ENCODE measurements at regions not wholly inside any gene's neighbourhood (a gene's known extent, or its start where the extent isn't known, plus 50 kb on each side); places are given as distances from the start of the nearest gene placed in this dataset.

DNA sequence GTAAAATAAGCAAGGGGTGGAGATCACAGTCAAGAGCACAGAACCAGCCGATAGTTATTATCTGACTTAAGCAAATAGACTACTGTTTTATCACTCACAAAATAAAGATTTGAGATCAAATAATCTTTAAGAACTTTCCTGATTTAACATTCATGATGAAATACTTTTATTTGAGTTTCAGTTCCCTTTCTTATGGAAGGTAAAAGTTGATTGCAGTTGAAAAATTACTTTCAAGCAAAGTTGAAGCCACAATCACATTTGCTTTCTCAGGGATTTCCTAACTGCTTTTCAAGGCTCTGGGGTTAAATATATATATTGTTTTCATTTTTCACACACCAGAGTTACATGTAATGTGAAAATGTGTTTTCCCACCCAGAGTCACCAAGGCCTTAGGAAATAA, 599.5 kb downstream of the KCNJ3 start:
- DNase-seq (ENCODE audit: low read depth in 2 of 2) = no peak
- TF ChIP-seq, protein P1, sequence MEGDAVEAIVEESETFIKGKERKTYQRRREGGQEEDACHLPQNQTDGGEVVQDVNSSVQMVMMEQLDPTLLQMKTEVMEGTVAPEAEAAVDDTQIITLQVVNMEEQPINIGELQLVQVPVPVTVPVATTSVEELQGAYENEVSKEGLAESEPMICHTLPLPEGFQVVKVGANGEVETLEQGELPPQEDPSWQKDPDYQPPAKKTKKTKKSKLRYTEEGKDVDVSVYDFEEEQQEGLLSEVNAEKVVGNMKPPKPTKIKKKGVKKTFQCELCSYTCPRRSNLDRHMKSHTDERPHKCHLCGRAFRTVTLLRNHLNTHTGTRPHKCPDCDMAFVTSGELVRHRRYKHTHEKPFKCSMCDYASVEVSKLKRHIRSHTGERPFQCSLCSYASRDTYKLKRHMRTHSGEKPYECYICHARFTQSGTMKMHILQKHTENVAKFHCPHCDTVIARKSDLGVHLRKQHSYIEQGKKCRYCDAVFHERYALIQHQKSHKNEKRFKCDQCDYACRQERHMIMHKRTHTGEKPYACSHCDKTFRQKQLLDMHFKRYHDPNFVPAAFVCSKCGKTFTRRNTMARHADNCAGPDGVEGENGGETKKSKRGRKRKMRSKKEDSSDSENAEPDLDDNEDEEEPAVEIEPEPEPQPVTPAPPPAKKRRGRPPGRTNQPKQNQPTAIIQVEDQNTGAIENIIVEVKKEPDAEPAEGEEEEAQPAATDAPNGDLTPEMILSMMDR (IDR thresholded peaks at IDR 0.05; ENCODE audit: low read depth, low read length) = no peak
- no peak overlapping the region for H3K4me3 ChIP-seq (replicated peaks in 1 of 2; ENCODE audit: low read depth in 2 of 2, low read length in 2 of 2)

DNA sequence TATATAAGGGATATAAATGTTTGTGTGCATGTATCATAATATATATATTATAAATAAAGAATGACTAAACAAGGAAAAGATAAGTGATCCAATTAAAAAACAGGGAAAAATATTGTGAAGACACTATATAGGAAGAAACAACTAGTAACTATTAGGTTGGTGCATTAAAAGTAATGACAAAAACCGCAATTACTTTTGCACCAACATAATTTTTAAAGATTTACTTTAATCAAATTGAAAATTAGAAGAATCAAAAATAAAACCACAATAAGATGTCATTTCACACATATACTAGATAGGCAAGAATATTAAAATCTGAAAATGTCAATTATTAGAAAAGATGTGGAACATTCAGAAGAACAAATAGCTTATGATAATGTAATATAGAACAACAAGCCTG, 595.9 kb downstream of the KCNJ3 start:
- TF ChIP-seq, protein P1 (IDR thresholded peaks at IDR 0.05; ENCODE audit: low read depth, low read length) = no peak
- H3K4me3 ChIP-seq (replicated peaks in 1 of 2; ENCODE audit: low read depth in 2 of 2, low read length in 2 of 2) = no peak overlapping the region
- DNase-seq (ENCODE audit: low read depth in 2 of 2) = no peak

DNA sequence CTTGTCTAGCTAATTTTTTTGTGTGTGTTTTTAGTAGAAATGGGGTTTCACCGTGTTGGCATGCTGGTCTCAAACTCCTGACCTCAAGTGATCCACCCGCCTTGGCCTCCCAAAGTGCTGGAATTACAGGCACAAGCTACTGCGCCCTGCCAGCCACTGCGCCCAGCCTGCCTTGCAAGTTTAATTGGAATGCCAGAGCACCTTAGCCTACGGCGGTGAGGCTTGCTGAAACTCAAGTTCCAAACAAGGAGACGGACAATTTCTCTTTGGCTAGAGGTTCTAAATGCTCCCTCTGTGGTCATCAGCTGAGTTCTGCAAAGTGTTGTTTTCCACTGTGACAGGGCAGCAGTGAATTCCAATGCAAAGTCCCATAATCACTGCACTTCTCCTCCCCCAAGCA, 583.4 kb downstream of the KCNJ3 start:
- no peak for DNase-seq (ENCODE audit: low read depth in 2 of 2)
- TF ChIP-seq, protein P1 (IDR thresholded peaks at IDR 0.05; ENCODE audit: low read depth, low read length) = no peak
- no peak overlapping the region for H3K4me3 ChIP-seq (replicated peaks in 1 of 2; ENCODE audit: low read depth in 2 of 2, low read length in 2 of 2)

DNA sequence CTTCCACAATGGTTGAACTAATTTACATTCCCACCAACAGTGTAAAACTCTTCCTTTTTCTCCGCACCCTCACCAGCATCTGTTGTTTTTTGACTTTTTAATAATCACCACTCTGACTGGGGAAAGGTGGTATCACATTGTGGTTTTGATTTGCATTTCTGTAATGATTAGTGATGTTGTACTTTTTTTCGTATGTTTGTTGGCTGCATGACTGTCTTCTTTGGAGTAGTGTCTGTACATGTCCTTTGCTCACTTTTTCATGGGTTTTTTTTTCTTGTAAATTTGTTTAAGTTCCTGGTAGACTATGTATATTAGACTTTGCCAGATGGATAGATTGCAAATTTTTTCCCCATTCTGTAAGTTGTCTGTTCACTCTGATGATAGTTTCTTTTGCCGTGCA, 574.8 kb downstream of the KCNJ3 start:
- TF ChIP-seq, protein P1 (IDR thresholded peaks at IDR 0.05; ENCODE audit: low read depth, low read length) = no peak

DNA sequence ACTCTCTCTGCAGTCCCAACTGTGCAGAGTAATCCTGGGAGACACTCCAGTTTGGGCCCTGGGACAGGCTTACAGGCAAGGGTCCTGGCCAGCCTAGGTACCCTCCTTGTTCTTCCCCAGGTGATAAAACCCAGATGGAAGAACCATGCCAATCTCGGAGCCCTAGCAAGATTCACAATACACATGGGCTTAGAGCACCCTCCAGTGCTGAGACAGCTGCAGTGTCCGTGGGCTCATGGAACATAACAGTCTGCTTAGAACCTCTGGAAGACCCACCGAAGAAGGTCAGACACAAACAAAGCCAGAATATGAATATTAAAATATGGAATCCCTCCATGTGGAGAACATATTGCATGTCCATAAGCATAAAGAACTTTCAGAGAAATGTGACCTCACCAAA, 568.1 kb downstream of the KCNJ3 start:
- no peak overlapping the region for H3K4me3 ChIP-seq (replicated peaks in 1 of 2; ENCODE audit: low read depth in 2 of 2, low read length in 2 of 2)
- TF ChIP-seq, protein P1 (IDR thresholded peaks at IDR 0.05; ENCODE audit: low read depth, low read length) = no peak
- DNase-seq (ENCODE audit: low read depth in 2 of 2) = no peak

More for the DNA sequence above, 574.8 kb downstream of the KCNJ3 start:
- DNase-seq (ENCODE audit: low read depth in 2 of 2) = no peak
- H3K4me3 ChIP-seq (replicated peaks in 1 of 2; ENCODE audit: low read depth in 2 of 2, low read length in 2 of 2) = no peak overlapping the region

DNA sequence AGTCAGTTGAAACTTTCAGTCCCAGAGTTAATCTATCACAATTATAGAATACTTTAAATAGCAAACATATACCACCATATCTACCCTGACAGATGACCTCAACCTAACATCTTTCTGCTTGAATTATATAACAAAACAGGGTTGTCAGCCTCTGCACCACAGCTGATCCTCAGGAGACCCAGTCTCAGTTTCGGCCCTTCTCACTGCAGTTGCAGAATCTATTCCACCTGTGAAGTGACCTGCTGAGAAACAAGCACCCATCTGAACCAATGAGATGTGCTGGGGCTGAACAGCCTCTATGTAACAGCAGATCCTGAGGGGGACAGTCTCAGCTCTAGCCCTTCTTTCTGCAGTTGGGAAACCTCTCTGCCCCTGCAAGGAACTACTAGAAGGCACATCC, 567.6 kb downstream of the KCNJ3 start:
- TF ChIP-seq, protein P1 (IDR thresholded peaks at IDR 0.05; ENCODE audit: low read depth, low read length) = no peak
- no peak for DNase-seq (ENCODE audit: low read depth in 2 of 2)
- H3K4me3 ChIP-seq (replicated peaks in 1 of 2; ENCODE audit: low read depth in 2 of 2, low read length in 2 of 2) = no peak overlapping the region

DNA sequence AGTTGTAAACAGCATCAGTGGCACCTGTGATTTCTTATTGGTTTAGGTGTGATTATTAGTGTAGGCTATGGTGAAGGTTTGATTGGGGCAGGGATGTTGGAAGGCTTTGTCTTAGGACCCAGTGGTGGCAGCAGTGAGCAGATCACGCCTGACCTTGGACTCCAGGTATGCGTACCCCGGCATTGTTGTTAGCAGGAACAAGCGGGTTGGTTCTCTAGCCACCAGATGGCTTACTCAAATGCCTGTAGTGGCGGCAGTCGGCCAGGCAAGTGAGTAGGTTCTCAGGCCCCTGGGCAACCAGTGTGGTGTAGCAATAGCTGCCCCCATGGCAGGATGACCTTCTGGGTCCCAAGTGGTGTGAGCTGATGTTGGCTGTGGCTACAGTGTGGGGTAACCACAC, 558.3 kb downstream of the KCNJ3 start:
- H3K4me3 ChIP-seq (replicated peaks in 1 of 2; ENCODE audit: low read depth in 2 of 2, low read length in 2 of 2) = no peak overlapping the region
- TF ChIP-seq, protein P1 (IDR thresholded peaks at IDR 0.05; ENCODE audit: low read depth, low read length) = no peak
- DNase-seq (ENCODE audit: low read depth in 2 of 2) = no peak
